HG03175 (cell line): ENCODE measurements at regions not wholly inside any gene's neighbourhood (a gene's known extent, or its start where the extent isn't known, plus 50 kb on each side); places are given as distances from the start of the nearest gene placed in this dataset.

Experiments
- ATAC-seq: cut with Tn5 transposase; IDR thresholded peaks from one replicate; pipeline ENCODE4 v1.9.1; 2021; ENCODE audit warnings: mild to moderate bottlenecking, moderate library complexity; ENCODE audit not compliant: unreplicated experiment

DNA sequence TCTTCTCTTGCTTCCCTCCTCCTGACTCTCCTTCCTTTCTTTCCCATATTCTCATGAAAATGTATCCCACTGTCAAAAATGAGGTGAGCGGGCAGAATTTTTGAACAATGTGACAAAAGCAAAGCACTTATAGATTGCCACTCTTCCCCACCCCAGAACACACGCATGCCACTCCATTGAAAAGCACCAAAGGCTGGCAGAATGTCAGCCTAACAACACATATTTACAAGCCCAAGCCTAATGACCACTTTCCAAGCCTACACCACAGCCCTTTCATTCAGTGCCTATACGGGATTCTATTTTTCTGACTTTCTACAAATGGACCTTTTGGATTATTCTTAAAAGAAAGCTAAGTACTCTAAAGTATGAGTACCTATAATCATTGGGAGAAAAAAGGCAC lies 62.9 kb upstream of the METAP2 start:
- ATAC-seq: no peak

DNA sequence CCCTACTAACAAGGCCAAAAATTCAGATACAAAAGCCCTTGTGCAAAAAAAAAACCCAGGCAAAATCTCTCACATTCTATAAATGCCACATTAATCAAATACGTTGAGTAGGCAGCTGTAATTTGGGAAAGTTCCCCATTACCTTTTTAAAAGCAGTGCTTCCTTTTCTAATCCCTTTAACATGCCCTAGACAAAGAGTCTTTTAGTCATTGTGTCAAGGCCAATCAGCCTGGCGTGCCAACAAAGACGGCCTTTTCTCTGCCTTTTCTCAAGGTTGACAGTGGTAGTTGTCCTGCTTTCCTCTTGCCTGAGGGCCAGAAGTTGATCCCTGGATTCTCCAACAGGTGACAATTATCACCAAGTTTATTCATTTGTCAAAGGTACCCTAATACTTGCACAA lies 62.5 kb upstream of the METAP2 start:
- ATAC-seq: no peak

- no peak for ATAC-seq
Observed at GRCh38 chr12:95412482-95413311, 61.3 kb upstream of the METAP2 start.

DNA sequence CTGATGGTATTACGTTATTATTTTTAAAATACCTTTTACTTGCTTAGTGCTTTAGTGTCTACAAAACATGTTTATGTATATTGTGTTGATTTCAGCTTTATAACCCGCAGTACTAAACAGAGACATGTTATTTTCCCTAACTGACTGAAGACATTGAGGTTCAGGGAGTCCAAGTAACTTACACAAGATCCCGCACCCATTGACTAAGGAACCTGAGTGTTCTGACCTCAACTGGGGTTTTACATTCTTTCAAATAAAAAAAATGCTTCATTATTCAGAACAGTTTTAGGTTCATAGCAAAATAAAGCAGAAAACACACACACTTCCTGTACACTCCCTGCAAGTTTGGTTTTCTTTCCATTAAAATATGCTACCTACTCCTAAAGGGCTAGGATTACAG lies 60.4 kb upstream of the METAP2 start:
- ATAC-seq: no peak

- ATAC-seq: no peak
Observed at GRCh38 chr12:95415451-95415850, 58.5 kb upstream of the METAP2 start.

- ATAC-seq: no peak
Observed at GRCh38 chr12:95416111-95416636, 57.8 kb upstream of the METAP2 start.

DNA sequence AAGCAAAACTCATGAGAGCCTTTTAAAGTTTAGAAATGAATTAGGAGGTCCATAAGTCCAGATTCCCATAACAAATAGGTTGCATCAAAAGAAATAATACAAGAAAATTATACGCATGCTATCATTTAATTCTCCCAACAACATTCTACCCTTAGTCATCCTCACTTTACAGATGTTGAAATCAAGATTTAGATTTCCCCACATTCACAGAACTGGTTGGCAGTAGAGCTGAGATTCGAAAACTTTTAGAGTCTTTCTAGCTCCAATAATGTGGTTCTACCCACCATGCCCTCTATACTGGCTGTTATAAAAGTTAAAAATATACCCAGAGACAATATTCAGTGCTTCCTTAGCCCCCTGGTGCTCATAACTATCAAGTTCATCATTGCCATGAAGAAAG lies 56.6 kb upstream of the METAP2 start:
- no peak for ATAC-seq

- ATAC-seq: no peak
Observed at GRCh38 chr12:95418142-95418541, 55.8 kb upstream of the METAP2 start.
